ENCODE measurements at regions not wholly inside any gene's neighbourhood (a gene's known extent, or its start where the extent isn't known, plus 50 kb on each side); places are given as distances from the start of the nearest gene placed in this dataset.

GRCh38 chr11:15579287-15580001, 464.7 kb downstream of the INSC start:
- H2AFZ ChIP-seq (ENCODE audit: low read depth, low read length), result no peak overlapping the region
- ChIA-PET CTCF (ENCODE audit: low intra/inter-chr PET ratio) (no interaction called here), POLR2A (no interaction called here)
- H3K36me3 ChIP-seq (ENCODE audit: control insufficient read depth, insufficient read depth, low read length), result no peaks in the 10 kb centered on the region
- DNase-seq (ENCODE audit: extremely low read depth in 1 of 4, low spot score in 3 of 4) (peak in 1 of 4 experiments; percentile 2), ATAC-seq (peak; percentile 64), FAIRE-seq (no peak)
- TF ChIP-seq TAL1 (IDR thresholded peaks at IDR 0.05), result no peak
- no peak for TF ChIP-seq NRF1 (conservative IDR thresholded peaks at IDR 0.05 in 1 of 2, IDR thresholded peaks at IDR 0.05 in 1 of 2)
- peaks cover 0 to 2% of the 10 kb centered on the region in 2 experiments; a peak in 2 of 5 replicates for H3K27me3 ChIP-seq (ENCODE audit: control insufficient read depth in 2 of 2, insufficient read depth in 2 of 2, low read length in 2 of 2)
- WGBS (ENCODE audit: insufficient coverage, low coverage, missing lambda C conversion rate), result 15% methylated on average over 12 of the region's 12 CpGs
- H3K27ac ChIP-seq (ENCODE audit: extremely low read depth, low read depth, low read length), result peak overlapping the region; percentile 1; the same call in 1 of the 3 replicates
- H3K9ac ChIP-seq (ENCODE audit: insufficient read depth in 1 of 2, low read depth in 2 of 2, low read length in 2 of 2), result no peak overlapping the region
- in situ Hi-C loops (cut with MboI), result no loop called here
- no peak overlapping the region for H3K4me3 ChIP-seq
- no TSS peak for BruUV-seq (replicated peaks)
- H3K4me2 ChIP-seq (ENCODE audit: insufficient read depth, low read length), result peak overlapping the region; percentile 9; the same call in 1 of the 2 replicates
- intact Hi-C loops (cut with micrococcal nuclease), result no loop called here
- H3K79me2 ChIP-seq (ENCODE audit: control insufficient read depth, insufficient read depth, low read length), result no peaks in the 10 kb centered on the region
- no peaks in the 10 kb centered on the region for H3K9me3 ChIP-seq (replicated peaks; ENCODE audit: control insufficient read depth, insufficient read depth, low read depth, low read length)
- peaks cover 7 to 13% of the 10 kb centered on the region in 2 experiments; a peak in 4 of 5 replicates for H3K4me1 ChIP-seq (replicated peaks in 1 of 2; ENCODE audit: control insufficient read depth in 2 of 2, insufficient read depth in 2 of 2, low read length in 2 of 2)
- no peaks in the 10 kb centered on the region for H4K20me1 ChIP-seq (replicated peaks; ENCODE audit: control insufficient read depth, insufficient read depth, low read length)
- H3K9me1 ChIP-seq (ENCODE audit: control insufficient read depth, insufficient read depth, low read length), result peaks cover 3% of the 10 kb centered on the region

DNA sequence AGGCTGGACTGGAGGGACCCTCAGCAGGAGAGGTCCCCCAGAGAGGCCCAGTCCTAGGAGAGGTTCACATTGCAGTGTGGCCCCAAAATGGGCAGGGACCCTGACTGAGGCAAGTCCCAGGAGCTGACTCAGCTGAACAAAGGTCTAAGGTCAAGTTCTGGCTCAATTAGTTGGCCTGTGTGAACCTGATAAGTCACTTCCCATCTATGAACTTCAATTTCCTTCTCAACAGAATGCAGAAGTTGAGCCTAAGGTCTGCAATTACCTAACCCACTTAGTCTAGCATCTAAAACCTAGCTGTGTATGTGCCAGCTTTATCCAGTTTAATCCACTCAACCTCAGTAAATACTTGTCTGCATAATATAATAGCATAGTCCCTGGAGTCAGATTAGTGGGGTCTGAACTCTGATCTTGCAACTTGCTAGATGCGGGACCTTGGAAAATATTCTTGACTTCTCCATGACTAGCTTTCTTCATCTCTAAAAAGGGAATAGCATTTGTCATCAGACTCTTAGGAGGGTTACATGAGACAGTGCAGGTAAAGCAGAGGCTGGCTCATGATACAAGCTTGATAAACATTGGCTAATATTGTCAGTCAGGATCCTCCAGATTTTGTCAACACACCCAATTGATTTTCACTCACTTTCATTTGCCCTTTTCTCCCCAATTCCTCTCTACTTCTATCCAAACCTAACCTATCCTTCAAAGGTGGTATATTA, 465.5 kb downstream of the INSC start:
- no peak overlapping the region for H2AFZ ChIP-seq (ENCODE audit: low read depth, low read length)
- H3K36me3 ChIP-seq (ENCODE audit: control insufficient read depth, insufficient read depth, low read length), result no peaks in the 10 kb centered on the region
- H4K20me1 ChIP-seq (replicated peaks; ENCODE audit: control insufficient read depth, insufficient read depth, low read length), result no peaks in the 10 kb centered on the region
- H3K79me2 ChIP-seq (ENCODE audit: control insufficient read depth, insufficient read depth, low read length), result no peaks in the 10 kb centered on the region
- H3K4me2 ChIP-seq (ENCODE audit: insufficient read depth, low read length), result peak overlapping the region; percentile 9; the same call in 1 of the 2 replicates
- no peak overlapping the region for H3K9ac ChIP-seq (ENCODE audit: insufficient read depth in 1 of 2, low read depth in 2 of 2, low read length in 2 of 2)
- ATAC-seq (peak; percentile 92), FAIRE-seq (peak; percentile 90), DNase-seq (ENCODE audit: extremely low read depth in 1 of 4, low spot score in 3 of 4) (peak; percentile 48 to 75 (median 55))
- in situ Hi-C loops (cut with MboI) (no loop called here), intact Hi-C loops (cut with micrococcal nuclease) (no loop called here)
- ChIA-PET POLR2A (interaction anchor here (0.6 kb wide), 2 partner anchors 201 to 688 kb away, joined by 3 read pairs; partner anchors contain the start of gene CYP2R1), CTCF (ENCODE audit: low intra/inter-chr PET ratio) (no interaction called here)
- no TSS peak for BruUV-seq (replicated peaks)
- no peak overlapping the region for H3K4me3 ChIP-seq
- H3K27ac ChIP-seq (ENCODE audit: extremely low read depth, low read depth, low read length), result no peak overlapping the region
- H3K9me3 ChIP-seq (replicated peaks; ENCODE audit: control insufficient read depth, insufficient read depth, low read depth, low read length), result no peaks in the 10 kb centered on the region
- peaks cover 7 to 13% of the 10 kb centered on the region in 2 experiments; a peak in 4 of 5 replicates for H3K4me1 ChIP-seq (replicated peaks in 1 of 2; ENCODE audit: control insufficient read depth in 2 of 2, insufficient read depth in 2 of 2, low read length in 2 of 2)
- peaks cover 3% of the 10 kb centered on the region for H3K9me1 ChIP-seq (ENCODE audit: control insufficient read depth, insufficient read depth, low read length)
- 17% methylated on average over 1 of the region's 1 CpG for whole genome bisulfite sequencing (ENCODE audit: insufficient coverage, low coverage, missing lambda C conversion rate)
- peaks cover 0 to 7% of the 10 kb centered on the region in 2 experiments; a peak in 2 of 5 replicates for H3K27me3 ChIP-seq (ENCODE audit: control insufficient read depth in 2 of 2, insufficient read depth in 2 of 2, low read length in 2 of 2)
- no peak for TF ChIP-seq E2F1 (CRISPR knock-in tag; IDR thresholded peaks at IDR 0.05)
- TF ChIP-seq KAT8 (IDR thresholded peaks at IDR 0.05; ENCODE audit: low read depth), result no peak
- TF ChIP-seq SLC30A9 (CRISPR knock-in tag; IDR thresholded peaks at IDR 0.05), result no peak
- no peak for TF ChIP-seq RBM39 (optimal IDR thresholded peaks at IDR 0.05; ENCODE audit: low read depth, low read length)
- TF ChIP-seq XRCC5 (IDR thresholded peaks at IDR 0.05; ENCODE audit: low read depth, low read length), result no peak
- TF ChIP-seq CBFA2T2 (conservative IDR thresholded peaks at IDR 0.05), result peak; percentile 62; the same call in 1 of the 2 replicates
- no peak for TF ChIP-seq ATF1 (CRISPR knock-in tag; IDR thresholded peaks at IDR 0.05)
- TF ChIP-seq ATF1 (tag; IDR thresholded peaks at IDR 0.05), result no peak
- no peak for TF ChIP-seq XRCC3 (IDR thresholded peaks at IDR 0.05)
- TF ChIP-seq FUS (optimal IDR thresholded peaks at IDR 0.05; ENCODE audit: low read depth, low read length), result no peak
- no peak for TF ChIP-seq ZFP30 (CRISPR knock-in tag; IDR thresholded peaks at IDR 0.05; ENCODE audit: borderline replicate concordance)
- TF ChIP-seq HNRNPUL1 (IDR thresholded peaks at IDR 0.05; ENCODE audit: low read length), result no peak
